Endodermal cell (in vitro differentiated cells): ENCODE measurements at regions not wholly inside any gene's neighbourhood (a gene's known extent, or its start where the extent isn't known, plus 50 kb on each side); places are given as distances from the start of the nearest gene placed in this dataset.
A peak's percentile ranks its signal among the peaks of the same experiment; 100 is the strongest.

Source experiments
- DNase-seq: peaks from one replicate; pipeline ENCODE4 v3.0.0-alpha.2; 2017
- H3K27ac ChIP-seq: 2 replicates; pipeline ENCODE4 v1.5.1; 2013; ENCODE audit warnings: mild to moderate bottlenecking, low read depth, low read length, moderate library complexity
- H3K27me3 ChIP-seq: 2 replicates; pipeline ENCODE4 v1.6.1; 2013; ENCODE audit warnings: mild to moderate bottlenecking, low read length, moderate library complexity; ENCODE audit not compliant: insufficient read depth, control insufficient read depth, poor library complexity, severe bottlenecking
- H3K36me3 ChIP-seq: 2 replicates; pipeline ENCODE4 v1.7.0; 2013; ENCODE audit warnings: mild to moderate bottlenecking, low read length, moderate library complexity; ENCODE audit not compliant: control insufficient read depth, insufficient read depth
- H3K4me1 ChIP-seq: one replicate; pipeline ENCODE4 v1.7.0; 2013; ENCODE audit warnings: low read length; ENCODE audit not compliant: control insufficient read depth, insufficient read depth
- H3K4me3 ChIP-seq: 2 replicates; pipeline ENCODE4 v1.5.1; 2013; ENCODE audit warnings: mild to moderate bottlenecking, low read length, moderate library complexity
- H3K9ac ChIP-seq: 2 replicates; pipeline ENCODE4 v1.6.1; 2013; ENCODE audit warnings: mild to moderate bottlenecking, low read length, moderate library complexity; ENCODE audit not compliant: poor library complexity, severe bottlenecking; ENCODE audit errors: extremely low read depth
- H3K9me3 ChIP-seq: 2 replicates; pipeline ENCODE4 v1.6.1; 2013; ENCODE audit warnings: mild to moderate bottlenecking, low read length, moderate library complexity; ENCODE audit not compliant: control insufficient read depth
- H3K27ac Mint-ChIP-seq: 2 replicates; pipeline ENCODE4 v1.8.0; 2020; ENCODE audit warnings: mixed read lengths
- H3K27me3 Mint-ChIP-seq: 2 replicates; pipeline ENCODE4 v1.8.0; 2021; ENCODE audit warnings: mild to moderate bottlenecking, mixed read lengths; ENCODE audit not compliant: insufficient read depth
- H3K36me3 Mint-ChIP-seq: 2 replicates; pipeline ENCODE4 v1.8.0; 2020; ENCODE audit warnings: low read depth, mixed read lengths
- H3K4me1 Mint-ChIP-seq: 2 replicates; pipeline ENCODE4 v1.8.0; 2020; ENCODE audit warnings: mixed read lengths
- H3K4me3 Mint-ChIP-seq: 2 replicates; pipeline ENCODE4 v1.8.0; 2020; ENCODE audit warnings: mild to moderate bottlenecking, moderate library complexity, mixed read lengths
- H3K9me3 Mint-ChIP-seq: 2 replicates; pipeline ENCODE4 v1.8.0; 2020; ENCODE audit warnings: mild to moderate bottlenecking, mixed read lengths
- CTCF ChIP-seq: fragments of 200-600 bp; sonication (generic); conservative IDR thresholded peaks from 2 replicates; pipeline ENCODE4 v1.5.0; 2021; ENCODE audit warnings: antibody characterized with exemption, mild to moderate bottlenecking
- WGBS, 2 experiments: methylation state at CpG; one replicate each; pipeline versions ENCODE4 v1.1.5 to v1.1.7; 2013; ENCODE audit warnings: missing lambda C conversion rate in 2 of 2, mixed read lengths in 1 of 2; ENCODE audit not compliant: insufficient coverage in 1 of 2, insufficient read length in 1 of 2; 5-methylcytosine and 5-hydroxymethylcytosine counted together

DNA sequence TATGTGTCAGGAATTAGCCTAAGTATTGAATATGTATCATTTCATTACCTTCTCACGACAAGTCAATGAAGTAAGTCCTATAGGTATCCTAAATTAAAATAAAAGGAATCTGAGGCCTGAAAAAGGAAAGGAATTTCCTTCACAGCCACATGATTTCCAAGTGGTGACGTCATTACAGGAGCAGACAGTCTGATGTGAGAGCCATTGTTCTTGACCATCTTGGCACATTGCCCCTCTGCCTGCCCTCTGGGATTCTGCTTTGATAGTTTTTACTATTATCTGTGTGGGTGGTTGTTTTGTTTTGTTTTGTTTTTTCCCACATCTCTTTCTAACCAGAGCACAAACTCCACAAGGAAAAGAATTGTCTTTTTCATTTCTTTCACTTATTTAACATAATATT is 219.8 kb upstream of the UFL1 start:
- no peaks in the 10 kb centered on the region for H3K36me3 ChIP-seq
- no peaks in the 10 kb centered on the region for H3K27me3 ChIP-seq
- H3K9ac ChIP-seq, result no peak overlapping the region
- H3K9me3 Mint-ChIP-seq, result peaks cover under 1% of the 10 kb centered on the region
- no peak overlapping the region for H3K27ac Mint-ChIP-seq
- no peak overlapping the region for H3K27ac ChIP-seq
- H3K4me3 Mint-ChIP-seq, result no peak overlapping the region
- TF ChIP-seq CTCF, result no peak
- no peak overlapping the region for H3K4me3 ChIP-seq
- no peaks in the 10 kb centered on the region for H3K4me1 Mint-ChIP-seq
- H3K36me3 Mint-ChIP-seq, result no peaks in the 10 kb centered on the region
- H3K27me3 Mint-ChIP-seq, result no peaks in the 10 kb centered on the region
- DNase-seq, result no peak
- H3K9me3 ChIP-seq, result peaks cover 1% of the 10 kb centered on the region
- no peaks in the 10 kb centered on the region for H3K4me1 ChIP-seq
- 97 to 100% methylated on average over 1 to 2 of the region's 2 CpGs for WGBS, 2 experiments

DNA sequence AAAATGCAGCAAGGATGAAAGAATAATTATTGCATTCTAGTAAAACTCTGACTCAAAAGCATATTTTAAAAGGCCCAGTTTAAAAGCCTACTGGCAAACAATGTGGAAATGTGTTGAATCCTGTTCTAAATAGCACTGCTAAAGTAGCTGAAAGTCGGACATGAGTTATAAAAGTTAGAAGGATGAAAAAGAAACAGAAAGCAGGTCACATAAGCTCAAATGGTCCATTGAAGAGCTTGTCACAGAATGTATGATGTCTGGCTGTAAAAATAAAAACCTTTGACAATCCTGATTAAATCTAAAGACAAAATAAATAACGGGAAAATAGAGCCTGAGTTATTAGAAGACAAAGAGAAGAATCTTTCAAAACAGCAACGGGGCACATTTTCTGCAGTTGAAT is 218.6 kb upstream of the UFL1 start:
- no peak for DNase-seq
- no peaks in the 10 kb centered on the region for H3K36me3 Mint-ChIP-seq
- H3K27me3 ChIP-seq, result no peaks in the 10 kb centered on the region
- no peaks in the 10 kb centered on the region for H3K36me3 ChIP-seq
- H3K27ac ChIP-seq, result no peak overlapping the region
- TF ChIP-seq CTCF, result no peak
- H3K27me3 Mint-ChIP-seq, result no peaks in the 10 kb centered on the region
- H3K9me3 Mint-ChIP-seq, result no peaks in the 10 kb centered on the region
- no peaks in the 10 kb centered on the region for H3K4me1 Mint-ChIP-seq
- no peak overlapping the region for H3K4me3 Mint-ChIP-seq
- H3K27ac Mint-ChIP-seq, result peak overlapping the region; percentile 50
- no peaks in the 10 kb centered on the region for H3K4me1 ChIP-seq
- no peaks in the 10 kb centered on the region for H3K9me3 ChIP-seq
- 88 to 91% methylated on average over 3 of the region's 3 CpGs for WGBS, 2 experiments
- H3K4me3 ChIP-seq, result no peak overlapping the region
- no peak overlapping the region for H3K9ac ChIP-seq

- Mint-ChIP-seq H3K4me1 (no peaks in the 10 kb centered on the region), H3K27ac (no peak overlapping the region), H3K4me3 (no peak overlapping the region), H3K36me3 (no peaks in the 10 kb centered on the region), H3K27me3 (no peaks in the 10 kb centered on the region), H3K9me3 (no peaks in the 10 kb centered on the region)
- no peak for DNase-seq
- Histone ChIP-seq H3K9me3 (no peaks in the 10 kb centered on the region), H3K36me3 (no peaks in the 10 kb centered on the region), H3K27me3 (no peaks in the 10 kb centered on the region), H3K27ac (no peak overlapping the region), H3K4me1 (no peaks in the 10 kb centered on the region), H3K9ac (no peak overlapping the region), H3K4me3 (no peak overlapping the region)
- 82% methylated on average over 2 of the region's 2 CpGs; no CpG with 5 or more reads in 1 of the 2 experiments for WGBS, 2 experiments
- TF ChIP-seq CTCF, result no peak
Measured at GRCh38 chr6:96304997-96305396, 216.6 kb upstream of the UFL1 start.
